PC-3 (cell line): ENCODE measurements at regions not wholly inside any gene's neighbourhood (a gene's known extent, or its start where the extent isn't known, plus 50 kb on each side); places are given as distances from the start of the nearest gene placed in this dataset.
A peak's percentile ranks its signal among the peaks of the same experiment; 100 is the strongest.

ENCODE experiments used
- ATAC-seq: fragments of 200-7000 bp; cut with Tn5 transposase; 2 replicates; pipeline ENCODE4 v1.9.1; 2020; ENCODE audit warnings: mild to moderate bottlenecking, moderate library complexity
- BruUV-seq: library from RNA; stranded (reverse); fragments of 400-500 nt; replicated peaks from 2 replicates; lab custom pipeline; 2021; lab: Mats Ljungman, UMichigan
- CTCF ChIA-PET: fragments of 300-600 bp; sonication (Branson Sonifier 250); formaldehyde crosslinking; loops from one replicate; lab custom pipeline; 2022; ENCODE audit warnings: antibody characterized with exemption; lab: Charles Lee
- POLR2A ChIA-PET: fragments of 300-600 bp; sonication (Branson Sonifier 250); formaldehyde crosslinking; loops from one replicate; lab custom pipeline; 2022; ENCODE audit warnings: antibody characterized with exemption; ENCODE audit not compliant: unreplicated experiment; lab: Charles Lee
- DNase-seq: peaks from one replicate; pipeline ENCODE4 v3.0.0-alpha.2; 2015
- H2AFZ ChIP-seq: fragments of 300-600 bp; sonication (generic); 2 replicates; pipeline ENCODE4 v1.6.0; 2016; ENCODE audit warnings: antibody characterized with exemption, low read length
- H3F3A ChIP-seq: fragments of 300-600 bp; sonication (generic); one replicate; pipeline ENCODE4 v1.6.0; 2017; ENCODE audit warnings: antibody characterized with exemption, low read length, control low read depth, mild to moderate bottlenecking; ENCODE audit not compliant: unreplicated experiment
- H3K27ac ChIP-seq: fragments of 300-600 bp; sonication (generic); 2 replicates; pipeline ENCODE4 v1.5.1; 2016; ENCODE audit warnings: mild to moderate bottlenecking, low read length
- H3K27me3 ChIP-seq: fragments of 300-600 bp; sonication (generic); 2 replicates; pipeline ENCODE4 v1.6.1; 2016; ENCODE audit warnings: low read length, mixed read lengths
- H3K36me3 ChIP-seq: fragments of 300-600 bp; sonication (generic); 2 replicates; pipeline ENCODE4 v1.6.1; 2016; ENCODE audit warnings: low read depth, mixed run types, low read length, mixed read lengths
- H3K4me1 ChIP-seq: fragments of 300-600 bp; sonication (generic); 2 replicates; pipeline ENCODE4 v1.5.1; 2016; ENCODE audit warnings: low read length; ENCODE audit not compliant: insufficient read depth
- H3K4me2 ChIP-seq: fragments of 300-600 bp; sonication (generic); 2 replicates; pipeline ENCODE4 v1.6.0; 2016; ENCODE audit warnings: low read length
- H3K4me3 ChIP-seq: fragments of 300-600 bp; sonication (generic); 2 replicates; pipeline ENCODE4 v1.5.1; 2016; ENCODE audit warnings: mild to moderate bottlenecking, low read length, mixed read lengths
- H3K79me2 ChIP-seq: fragments of 300-600 bp; sonication (generic); 2 replicates; pipeline ENCODE4 v1.6.1; 2017; ENCODE audit warnings: low read length, mixed read lengths
- H3K9ac ChIP-seq: fragments of 300-600 bp; sonication (generic); 2 replicates; pipeline ENCODE4 v1.6.0; 2016; ENCODE audit warnings: mild to moderate bottlenecking, low read length
- H3K9me2 ChIP-seq: fragments of 300-600 bp; sonication (generic); replicated peaks from 2 replicates; pipeline ENCODE4 v1.6.1; 2016; ENCODE audit warnings: mixed run types, low read length, mixed read lengths
- H3K9me3 ChIP-seq: fragments of 300-600 bp; sonication (generic); 2 replicates; pipeline ENCODE4 v1.6.1; 2016; ENCODE audit warnings: low read length, mixed read lengths
- H4K20me1 ChIP-seq: fragments of 300-600 bp; sonication (generic); 2 replicates; pipeline ENCODE4 v1.6.1; 2016; ENCODE audit warnings: low read length, mixed read lengths
- CTCF ChIP-seq: fragments of 300-600 bp; sonication (generic); conservative IDR thresholded peaks from 2 replicates; pipeline ENCODE4 v1.5.1; 2017; ENCODE audit warnings: antibody characterized with exemption, low read depth, mild to moderate bottlenecking, low read length
- EZH2 ChIP-seq: fragments of 300-600 bp; sonication (generic); IDR thresholded peaks from one replicate; pipeline ENCODE4 v1.6.1; 2017; ENCODE audit warnings: antibody characterized with exemption, mild to moderate bottlenecking, low read length; ENCODE audit not compliant: unreplicated experiment
- EZH2phosphoT487 ChIP-seq: fragments of 300-600 bp; sonication (generic); IDR thresholded peaks from 2 replicates; pipeline ENCODE4 v1.6.1; 2018; ENCODE audit warnings: mild to moderate bottlenecking, antibody characterized with exemption, low read length, borderline replicate concordance
- intact Hi-C: fragments of 100-400 bp; cut with micrococcal nuclease; formaldehyde crosslinking; loops from 2 replicates; pipeline ENCODE4 v1.9.0; 2023

GRCh38 chr2:236658974-236659757 lies 89.5 kb downstream of the ACKR3 start:
- TF ChIP-seq CTCF (no peak), EZH2 (no peak), EZH2phosphoT487 (no peak)
- Histone ChIP-seq H3K27ac (peak overlapping the region; percentile 97), H3K9ac (peak overlapping the region; percentile 27; the same call in 1 of the 2 replicates), H3F3A (peaks cover 4% of the 10 kb centered on the region), H3K79me2 (no peaks in the 10 kb centered on the region), H3K9me3 (no peaks in the 10 kb centered on the region), H3K36me3 (no peaks in the 10 kb centered on the region), H3K27me3 (no peaks in the 10 kb centered on the region), H2AFZ (no peak overlapping the region), H3K9me2 (no peaks in the 10 kb centered on the region), H4K20me1 (no peaks in the 10 kb centered on the region), H3K4me1 (peaks cover 33% of the 10 kb centered on the region), H3K4me2 (peak overlapping the region; percentile 80), H3K4me3 (no peak overlapping the region)
- CTCF ChIA-PET, result interaction anchor here (0.9 kb wide), 2 partner anchors 90 to 97 kb away, joined by 3 to 4 read pairs; partner anchors contain the start of gene ACKR3
- POLR2A ChIA-PET, result no interaction called here
- ATAC-seq (no peak), DNase-seq (no peak)
- BruUV-seq, result no TSS peak
- intact Hi-C loops, result no loop called here

- peak overlapping the region; percentile 80 for H3K4me2 ChIP-seq
- H3K9me3 ChIP-seq, result no peaks in the 10 kb centered on the region
- no peaks in the 10 kb centered on the region for H4K20me1 ChIP-seq
- no TSS peak for BruUV-seq
- peak; percentile 89 for ATAC-seq
- CTCF ChIA-PET, result interaction anchor here (0.9 kb wide), 2 partner anchors 90 to 97 kb away, joined by 3 to 4 read pairs; partner anchors contain the start of gene ACKR3
- H3K4me3 ChIP-seq, result no peak overlapping the region
- POLR2A ChIA-PET, result no interaction called here
- H3K4me1 ChIP-seq, result peaks cover 33% of the 10 kb centered on the region
- H3K27me3 ChIP-seq, result no peaks in the 10 kb centered on the region
- peak overlapping the region; percentile 97 for H3K27ac ChIP-seq
- no peaks in the 10 kb centered on the region for H3K36me3 ChIP-seq
- intact Hi-C loops, result loop anchor here (1.0 to 10.0 kb wide), 2 partner anchors 90 to 365 kb away; no protein-coding TSS in a partner anchor
- H3K9ac ChIP-seq, result peak overlapping the region; percentile 27; the same call in 1 of the 2 replicates
- no peaks in the 10 kb centered on the region for H3K9me2 ChIP-seq
- peaks cover 4% of the 10 kb centered on the region for H3F3A ChIP-seq
- H3K79me2 ChIP-seq, result no peaks in the 10 kb centered on the region
- H2AFZ ChIP-seq, result no peak overlapping the region
- DNase-seq, result peak; percentile 94
- no peak for TF ChIP-seq EZH2
- no peak for TF ChIP-seq CTCF
- TF ChIP-seq EZH2phosphoT487, result no peak
Observed at GRCh38 chr2:236659758-236660150, 90.1 kb downstream of the ACKR3 start.
